ENCODE measurements at regions not wholly inside any gene's neighbourhood (a gene's known extent, or its start where the extent isn't known, plus 50 kb on each side); places are given as distances from the start of the nearest gene placed in this dataset.

DNA sequence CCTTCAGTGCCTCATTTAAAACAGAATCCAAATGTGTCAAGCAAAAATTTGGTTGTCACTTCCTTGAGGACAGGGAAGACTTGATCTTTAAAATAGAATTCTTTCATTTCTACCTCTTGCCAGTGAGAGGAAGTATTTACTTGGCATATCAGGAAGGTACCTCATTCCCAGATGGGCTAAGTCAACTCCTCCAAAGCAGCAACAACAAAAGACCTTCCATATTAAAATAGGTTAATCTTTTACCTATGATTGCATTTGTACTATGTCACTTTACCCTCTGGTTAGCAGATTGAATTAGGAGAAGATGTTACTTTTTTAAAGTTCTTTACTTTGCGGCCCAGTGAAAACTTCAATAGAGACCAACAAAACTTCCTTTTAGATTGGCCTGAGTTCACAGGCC is 462.1 kb upstream of the ADAMTS9 start:
- TF ChIP-seq, protein P1, sequence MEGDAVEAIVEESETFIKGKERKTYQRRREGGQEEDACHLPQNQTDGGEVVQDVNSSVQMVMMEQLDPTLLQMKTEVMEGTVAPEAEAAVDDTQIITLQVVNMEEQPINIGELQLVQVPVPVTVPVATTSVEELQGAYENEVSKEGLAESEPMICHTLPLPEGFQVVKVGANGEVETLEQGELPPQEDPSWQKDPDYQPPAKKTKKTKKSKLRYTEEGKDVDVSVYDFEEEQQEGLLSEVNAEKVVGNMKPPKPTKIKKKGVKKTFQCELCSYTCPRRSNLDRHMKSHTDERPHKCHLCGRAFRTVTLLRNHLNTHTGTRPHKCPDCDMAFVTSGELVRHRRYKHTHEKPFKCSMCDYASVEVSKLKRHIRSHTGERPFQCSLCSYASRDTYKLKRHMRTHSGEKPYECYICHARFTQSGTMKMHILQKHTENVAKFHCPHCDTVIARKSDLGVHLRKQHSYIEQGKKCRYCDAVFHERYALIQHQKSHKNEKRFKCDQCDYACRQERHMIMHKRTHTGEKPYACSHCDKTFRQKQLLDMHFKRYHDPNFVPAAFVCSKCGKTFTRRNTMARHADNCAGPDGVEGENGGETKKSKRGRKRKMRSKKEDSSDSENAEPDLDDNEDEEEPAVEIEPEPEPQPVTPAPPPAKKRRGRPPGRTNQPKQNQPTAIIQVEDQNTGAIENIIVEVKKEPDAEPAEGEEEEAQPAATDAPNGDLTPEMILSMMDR (IDR thresholded peaks at IDR 0.05), result no peak
- TF ChIP-seq ESRRA (CRISPR knock-in tag; IDR thresholded peaks at IDR 0.05; ENCODE audit: borderline replicate concordance) (no peak), NR2C2 (CRISPR knock-in tag; IDR thresholded peaks at IDR 0.05) (no peak)
- TF ChIP-seq, protein P2, sequence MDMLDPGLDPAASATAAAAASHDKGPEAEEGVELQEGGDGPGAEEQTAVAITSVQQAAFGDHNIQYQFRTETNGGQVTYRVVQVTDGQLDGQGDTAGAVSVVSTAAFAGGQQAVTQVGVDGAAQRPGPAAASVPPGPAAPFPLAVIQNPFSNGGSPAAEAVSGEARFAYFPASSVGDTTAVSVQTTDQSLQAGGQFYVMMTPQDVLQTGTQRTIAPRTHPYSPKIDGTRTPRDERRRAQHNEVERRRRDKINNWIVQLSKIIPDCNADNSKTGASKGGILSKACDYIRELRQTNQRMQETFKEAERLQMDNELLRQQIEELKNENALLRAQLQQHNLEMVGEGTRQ (CRISPR knock-in tag; IDR thresholded peaks at IDR 0.05), result no peak

All from WTC11 (cell line).